ENCODE measurements at regions not wholly inside any gene's neighbourhood (a gene's known extent, or its start where the extent isn't known, plus 50 kb on each side); places are given as distances from the start of the nearest gene placed in this dataset.

DNA sequence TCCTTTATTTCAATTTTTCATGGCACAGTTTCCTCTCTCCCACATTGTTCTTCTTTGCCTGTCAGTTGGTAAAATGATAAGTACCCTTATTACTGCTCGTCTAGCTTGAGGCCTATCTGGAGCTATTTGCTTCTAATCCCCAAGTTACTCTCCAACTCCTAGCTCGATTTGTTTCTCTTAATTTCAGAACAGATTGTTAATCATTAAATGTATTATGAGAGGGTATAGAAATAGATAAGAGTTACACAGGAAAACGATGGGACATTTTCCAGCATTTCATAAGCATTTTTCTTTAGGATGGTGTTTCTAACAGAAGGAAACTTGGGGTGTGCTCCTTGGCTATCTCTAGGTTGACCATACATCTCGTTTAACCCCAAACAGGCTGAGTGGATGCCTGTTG lies 540.5 kb upstream of the FZD8 start:
- Histone ChIP-seq H2AFZ (ENCODE audit: low read depth, low read length, poor library complexity, severe bottlenecking) (no peak overlapping the region), H4K20me1 (ENCODE audit: insufficient read depth) (no peaks in the 10 kb centered on the region), H3K9me2 (ENCODE audit: insufficient read depth) (no peaks in the 10 kb centered on the region), H3K9me3 (ENCODE audit: control insufficient read depth in 1 of 2, insufficient read depth in 1 of 2, low read depth in 1 of 2, low read length in 2 of 2) (peaks cover 9 to 27% of the 10 kb centered on the region in 2 experiments; a peak in 2 of 4 replicates), H3K4me1 (ENCODE audit: control insufficient read depth in 1 of 2, insufficient read depth in 2 of 2, low read length in 2 of 2) (no peaks in the 10 kb centered on the region), H3K27ac (ENCODE audit: low read depth, low read length) (no peak overlapping the region), H3K4me2 (ENCODE audit: low read length) (no peak overlapping the region), H3K9ac (ENCODE audit: low read length) (no peak overlapping the region), H3K27me3 (ENCODE audit: insufficient read depth, low read length) (no peaks in the 10 kb centered on the region), H3K36me3 (ENCODE audit: control insufficient read depth in 1 of 2, insufficient read depth in 2 of 2, low read length in 2 of 2) (no peaks in the 10 kb centered on the region), H3K79me2 (ENCODE audit: insufficient read depth, low read length) (no peaks in the 10 kb centered on the region), H3K4me3 (replicated peaks in 1 of 2; ENCODE audit: low read depth in 1 of 2, low read length in 2 of 2) (no peak overlapping the region)
- intact Hi-C loops (cut with micrococcal nuclease) = no loop called here
- CTCF ChIA-PET = no interaction called here
- TF ChIP-seq ELF1 (IDR thresholded peaks at IDR 0.05; ENCODE audit: borderline replicate concordance, low read depth) (no peak), REST (IDR thresholded peaks at IDR 0.05; ENCODE audit: low read depth) (no peak), JUND (IDR thresholded peaks at IDR 0.05) (no peak), FOSL1 (IDR thresholded peaks at IDR 0.05; ENCODE audit: low read depth) (no peak)
- RAD21 ChIA-PET (ENCODE audit: low non-redundant PET in 1 of 2, low total read pairs in 2 of 2, uncharacterized antibody in 2 of 2, unreplicated experiment in 2 of 2) = no interaction called here
- DNase-seq (ENCODE audit: low read depth, low spot score) = no peak
- BruUV-seq (replicated peaks) = no TSS peak
- ATAC-seq = no peak
- POLR2A ChIA-PET = no interaction called here

- Histone ChIP-seq H3K27ac (ENCODE audit: low read depth, low read length) (no peak overlapping the region), H3K9ac (ENCODE audit: low read length) (no peak overlapping the region), H3K36me3 (ENCODE audit: control insufficient read depth in 1 of 2, insufficient read depth in 2 of 2, low read length in 2 of 2) (no peaks in the 10 kb centered on the region), H3K4me1 (ENCODE audit: control insufficient read depth in 1 of 2, insufficient read depth in 2 of 2, low read length in 2 of 2) (no peaks in the 10 kb centered on the region), H3K79me2 (ENCODE audit: insufficient read depth, low read length) (no peaks in the 10 kb centered on the region), H3K9me2 (ENCODE audit: insufficient read depth) (no peaks in the 10 kb centered on the region), H3K4me2 (ENCODE audit: low read length) (no peak overlapping the region), H3K27me3 (ENCODE audit: insufficient read depth, low read length) (no peaks in the 10 kb centered on the region), H3K9me3 (ENCODE audit: control insufficient read depth in 1 of 2, insufficient read depth in 1 of 2, low read depth in 1 of 2, low read length in 2 of 2) (peaks cover 8 to 27% of the 10 kb centered on the region in 2 experiments; a peak in 2 of 4 replicates), H3K4me3 (replicated peaks in 1 of 2; ENCODE audit: low read depth in 1 of 2, low read length in 2 of 2) (no peak overlapping the region), H4K20me1 (ENCODE audit: insufficient read depth) (no peaks in the 10 kb centered on the region), H2AFZ (ENCODE audit: low read depth, low read length, poor library complexity, severe bottlenecking) (no peak overlapping the region)
- RAD21 ChIA-PET (ENCODE audit: low non-redundant PET in 1 of 2, low total read pairs in 2 of 2, uncharacterized antibody in 2 of 2, unreplicated experiment in 2 of 2) = no interaction called here
- POLR2A ChIA-PET = no interaction called here
- DNase-seq (ENCODE audit: low read depth, low spot score) = no peak
- CTCF ChIA-PET = no interaction called here
- ATAC-seq = no peak
- intact Hi-C loops (cut with micrococcal nuclease) = no loop called here
- BruUV-seq (replicated peaks) = no TSS peak
- no peak for TF ChIP-seq ZNF274 (IDR thresholded peaks at IDR 0.05; ENCODE audit: low read depth, low read length)
- TF ChIP-seq, protein P1, sequence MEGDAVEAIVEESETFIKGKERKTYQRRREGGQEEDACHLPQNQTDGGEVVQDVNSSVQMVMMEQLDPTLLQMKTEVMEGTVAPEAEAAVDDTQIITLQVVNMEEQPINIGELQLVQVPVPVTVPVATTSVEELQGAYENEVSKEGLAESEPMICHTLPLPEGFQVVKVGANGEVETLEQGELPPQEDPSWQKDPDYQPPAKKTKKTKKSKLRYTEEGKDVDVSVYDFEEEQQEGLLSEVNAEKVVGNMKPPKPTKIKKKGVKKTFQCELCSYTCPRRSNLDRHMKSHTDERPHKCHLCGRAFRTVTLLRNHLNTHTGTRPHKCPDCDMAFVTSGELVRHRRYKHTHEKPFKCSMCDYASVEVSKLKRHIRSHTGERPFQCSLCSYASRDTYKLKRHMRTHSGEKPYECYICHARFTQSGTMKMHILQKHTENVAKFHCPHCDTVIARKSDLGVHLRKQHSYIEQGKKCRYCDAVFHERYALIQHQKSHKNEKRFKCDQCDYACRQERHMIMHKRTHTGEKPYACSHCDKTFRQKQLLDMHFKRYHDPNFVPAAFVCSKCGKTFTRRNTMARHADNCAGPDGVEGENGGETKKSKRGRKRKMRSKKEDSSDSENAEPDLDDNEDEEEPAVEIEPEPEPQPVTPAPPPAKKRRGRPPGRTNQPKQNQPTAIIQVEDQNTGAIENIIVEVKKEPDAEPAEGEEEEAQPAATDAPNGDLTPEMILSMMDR (IDR thresholded peaks at IDR 0.05 in 2 of 3, conservative IDR thresholded peaks at IDR 0.05 in 1 of 3; ENCODE audit: borderline replicate concordance in 1 of 3, insufficient read depth in 1 of 3, low read depth in 2 of 3, low read length in 2 of 3) = no peak
- no peak for TF ChIP-seq ELF1 (IDR thresholded peaks at IDR 0.05; ENCODE audit: borderline replicate concordance, low read depth)
- TF ChIP-seq SP1 (IDR thresholded peaks at IDR 0.05; ENCODE audit: low read depth) = no peak
- no peak for TF ChIP-seq CBX3 (IDR thresholded peaks at IDR 0.05; ENCODE audit: low read depth)
- no peak for TF ChIP-seq JUND (IDR thresholded peaks at IDR 0.05)
- TF ChIP-seq FOSL1 (IDR thresholded peaks at IDR 0.05; ENCODE audit: low read depth) = no peak
- no peak for TF ChIP-seq RAD21 (IDR thresholded peaks at IDR 0.05; ENCODE audit: low read depth)
- TF ChIP-seq SRF (IDR thresholded peaks at IDR 0.05; ENCODE audit: low read depth) = no peak
- TF ChIP-seq SIN3A (IDR thresholded peaks at IDR 0.05; ENCODE audit: low read depth) = no peak
- TF ChIP-seq POLR2A (IDR thresholded peaks at IDR 0.05; ENCODE audit: borderline replicate concordance, extremely low read depth, insufficient read depth, insufficient read length) = no peak
- TF ChIP-seq REST (IDR thresholded peaks at IDR 0.05; ENCODE audit: low read depth) = no peak
These were observed 540.1 kb upstream of the FZD8 start for GRCh38 chr10:36182179-36182566.
